Gastroesophageal sphincter (tissue), 4 donors: ENCODE measurements at regions not wholly inside any gene's neighbourhood (a gene's known extent, or its start where the extent isn't known, plus 50 kb on each side); places are given as distances from the start of the nearest gene placed in this dataset.
"Not testable (repeated sequence)": the region's sequence is repeated elsewhere in the genome, so short reads cannot be mapped to it uniquely, and the experiment has no call there.

ENCODE experiments used
- ATAC-seq: fragments of 150-250 bp; one replicate; pipeline ENCODE4 v1.9.1; 2016; ENCODE audit warnings: mild to moderate bottlenecking, moderate library complexity
- H3K27ac ChIP-seq, 4 donors: fragments of 200-600 bp; sonication (generic) in 3 of 4; 1 replicate in 3 of 4; 2 replicates in 1 of 4; pipeline ENCODE4 v1.5.1; 2016 to 2019
- H3K27me3 ChIP-seq: fragments of 200-600 bp; sonication (generic); one replicate; pipeline ENCODE4 v1.5.1; 2019
- H3K36me3 ChIP-seq, 2 donors: fragments of 200-600 bp; sonication (generic); one replicate each; pipeline ENCODE4 v1.5.1; 2019; ENCODE audit warnings: control low read depth in 1 of 2
- H3K4me1 ChIP-seq, 3 donors: fragments of 200-600 bp; sonication (generic); 1 replicate in 2 of 3; 2 replicates in 1 of 3; pipeline ENCODE4 v1.5.1; 2016 to 2019; ENCODE audit warnings: control low read depth in 2 of 3
- H3K4me3 ChIP-seq, 2 donors: fragments of 200-600 bp; sonication (generic); one replicate each; pipeline ENCODE4 v1.5.1; 2019; ENCODE audit warnings: mild to moderate bottlenecking in 1 of 2, moderate library complexity in 1 of 2
- H3K9me3 ChIP-seq, 3 donors: fragments of 200-600 bp; sonication (generic); one replicate each; pipeline ENCODE4 v1.5.1; 2017 to 2019; ENCODE audit warnings: control low read depth in 2 of 3
- CTCF ChIP-seq, 4 experiments: fragments of 200-600 bp in 2 of 4; fragments of 450-650 bp in 2 of 4; sonication (generic) in 1 of 4; IDR thresholded peaks; one replicate each; pipeline ENCODE4 v1.5.1; 2017 to 2019; ENCODE audit warnings: antibody characterized with exemption in 4 of 4, mild to moderate bottlenecking in 2 of 4, moderate library complexity in 2 of 4
- EP300 ChIP-seq: sonication (generic); formaldehyde crosslinking; IDR thresholded peaks from one replicate; pipeline ENCODE4 v1.6.1; 2017; ENCODE audit warnings: antibody characterized with exemption, mild to moderate bottlenecking
- POLR2A ChIP-seq, 2 donors: fragments of 450-650 bp; IDR thresholded peaks; one replicate each; pipeline ENCODE4 v1.6.1; 2017; ENCODE audit warnings: antibody characterized with exemption in 2 of 2, mild to moderate bottlenecking in 2 of 2, moderate library complexity in 1 of 2
- POLR2AphosphoS5 ChIP-seq: sonication (generic); formaldehyde crosslinking; IDR thresholded peaks from one replicate; pipeline ENCODE4 v1.6.1; 2017; ENCODE audit warnings: antibody characterized with exemption
- WGBS, 2 donors: methylation state at CpG; one replicate each; pipeline ENCODE4 v1.1.5; 2018; ENCODE audit warnings: low coverage in 1 of 2; 5-methylcytosine and 5-hydroxymethylcytosine counted together

DNA sequence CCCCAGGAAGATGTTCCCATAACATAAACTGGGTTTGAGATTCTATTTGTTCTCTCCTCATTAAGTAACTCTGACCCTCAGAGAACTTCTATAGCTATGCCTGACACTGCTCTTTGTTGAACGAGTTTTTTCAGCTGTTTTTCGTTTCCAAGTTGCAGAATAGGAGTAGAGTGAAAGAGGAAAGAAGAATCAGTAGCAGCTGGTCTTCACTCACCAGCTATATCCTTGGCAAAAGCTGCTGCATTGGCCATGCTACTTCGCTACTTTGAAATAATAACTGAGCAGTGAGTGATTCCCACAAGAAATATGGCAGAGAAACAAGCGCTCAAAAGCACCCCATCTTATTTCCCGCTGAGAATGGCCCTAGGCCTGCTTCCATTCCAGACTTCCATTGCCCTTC is 329.0 kb downstream of the ISL1 start:
- Histone ChIP-seq H3K27me3 (no peaks in the 10 kb centered on the region), H3K4me1 (no peaks in the 10 kb centered on the region), H3K9me3 (peaks cover 0 to 7% (median 0%) of the 10 kb centered on the region in 3 donors), H3K27ac (no peak overlapping the region), H3K4me3 (no peak overlapping the region), H3K36me3 (no peaks in the 10 kb centered on the region)
- ATAC-seq: no peak
- no peak for TF ChIP-seq POLR2AphosphoS5
- no peak for TF ChIP-seq POLR2A (IDR thresholded peaks at IDR 0.05)
- no peak for TF ChIP-seq CTCF (IDR thresholded peaks at IDR 0.05)
- TF ChIP-seq EP300: no peak
- WGBS, 2 donors: 75 to 82% methylated on average over 5 of the region's 5 CpGs

GRCh38 chr5:51715445-51715844 is 332.2 kb downstream of the ISL1 start:
- not testable (repeated sequence) for H3K27me3 ChIP-seq, H3K27ac ChIP-seq, H3K4me1 ChIP-seq, ATAC-seq, H3K9me3 ChIP-seq, H3K4me3 ChIP-seq, H3K36me3 ChIP-seq
- 94 to 100% methylated on average over 1 to 2 of the region's 2 CpGs for WGBS, 2 donors

DNA sequence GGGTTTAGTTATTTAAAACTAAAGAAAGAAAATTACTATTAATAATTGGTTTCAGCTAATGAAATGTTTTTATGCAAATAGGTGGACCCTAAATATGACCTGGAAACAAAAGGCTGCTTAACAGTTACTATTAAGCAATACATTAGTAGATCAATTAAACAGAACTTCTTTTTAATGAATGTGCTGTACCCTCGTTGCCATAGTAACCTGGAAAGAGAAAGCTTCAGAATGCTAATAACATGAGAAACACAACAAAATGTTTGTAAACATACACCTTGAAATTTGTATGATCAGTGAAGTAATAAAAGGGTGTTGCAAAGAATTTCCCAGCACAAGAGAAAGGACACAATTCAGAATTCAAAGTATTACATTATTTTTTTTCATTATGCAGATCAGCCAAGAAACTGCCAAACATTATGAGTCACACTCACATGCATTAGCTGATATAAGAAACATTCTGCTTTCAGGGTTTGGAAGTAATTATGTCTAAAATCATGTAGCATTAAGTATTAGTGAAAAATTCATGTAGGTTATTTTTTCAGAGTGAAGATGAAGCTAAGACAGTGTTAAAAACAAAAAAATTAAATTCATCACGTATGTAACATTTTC is 348.3 kb downstream of the ISL1 start:
- 45 to 50% methylated on average over 2 of the region's 2 CpGs for WGBS, 2 donors
- no peak for TF ChIP-seq POLR2AphosphoS5
- TF ChIP-seq CTCF (IDR thresholded peaks at IDR 0.05): no peak
- TF ChIP-seq EP300: no peak
- no peak for TF ChIP-seq POLR2A (IDR thresholded peaks at IDR 0.05)
- Histone ChIP-seq H3K4me3 (no peak overlapping the region), H3K27me3 (no peaks in the 10 kb centered on the region), H3K4me1 (no peaks in the 10 kb centered on the region), H3K9me3 (no peaks in the 10 kb centered on the region), H3K36me3 (no peaks in the 10 kb centered on the region), H3K27ac (no peak overlapping the region)
- ATAC-seq: no peak

DNA sequence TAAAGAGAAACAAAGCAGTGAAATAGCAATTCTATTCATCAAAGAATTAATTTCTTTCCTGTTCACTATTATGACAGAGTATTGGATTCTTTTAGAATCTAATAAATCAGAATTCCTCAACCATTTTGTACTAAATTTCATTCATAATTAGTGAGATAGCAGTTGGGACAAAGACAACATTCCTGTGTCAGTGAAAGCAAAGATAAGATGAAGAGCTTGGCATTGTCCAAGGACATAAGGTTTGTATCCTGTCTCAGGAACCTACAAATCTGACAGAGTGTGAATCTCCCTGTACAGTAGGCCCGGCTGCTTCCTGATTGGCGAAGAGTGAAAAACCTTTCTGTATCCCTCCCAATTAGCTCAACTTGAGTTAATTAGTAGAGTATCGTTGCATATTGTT is 349.1 kb downstream of the ISL1 start:
- no peak for ATAC-seq
- no peaks in the 10 kb centered on the region for H3K36me3 ChIP-seq
- H3K27me3 ChIP-seq: no peaks in the 10 kb centered on the region
- no peaks in the 10 kb centered on the region for H3K9me3 ChIP-seq
- 23 to 31% methylated on average over 3 of the region's 3 CpGs for WGBS, 2 donors
- TF ChIP-seq EP300 (no peak), POLR2A (IDR thresholded peaks at IDR 0.05) (no peak), CTCF (IDR thresholded peaks at IDR 0.05) (no peak), POLR2AphosphoS5 (no peak)
- H3K27ac ChIP-seq: no peak overlapping the region
- H3K4me1 ChIP-seq: no peaks in the 10 kb centered on the region
- no peak overlapping the region for H3K4me3 ChIP-seq

DNA sequence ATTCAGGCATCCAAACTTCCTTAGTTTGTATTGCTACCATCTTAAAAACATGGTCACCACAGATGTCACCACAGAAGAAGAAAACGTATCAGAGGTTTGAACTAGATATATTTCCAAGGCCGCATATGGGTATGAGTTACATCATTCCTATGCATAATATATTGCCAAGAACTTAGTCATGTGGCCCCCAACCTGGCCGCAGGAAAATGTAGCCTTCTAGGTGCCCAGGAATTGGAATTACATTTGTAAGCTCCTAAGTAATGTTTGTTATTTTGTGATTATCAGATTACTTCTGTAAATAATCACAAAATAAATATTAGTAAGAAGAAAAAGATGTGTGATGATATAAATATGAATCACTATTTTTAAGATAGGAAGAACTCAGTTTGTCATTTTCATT is 351.4 kb downstream of the ISL1 start:
- Histone ChIP-seq H3K27ac (no peak overlapping the region), H3K4me3 (no peak overlapping the region), H3K4me1 (no peaks in the 10 kb centered on the region), H3K36me3 (no peaks in the 10 kb centered on the region), H3K27me3 (no peaks in the 10 kb centered on the region), H3K9me3 (no peaks in the 10 kb centered on the region)
- ATAC-seq: no peak
- TF ChIP-seq POLR2AphosphoS5 (no peak), EP300 (no peak), POLR2A (IDR thresholded peaks at IDR 0.05) (no peak), CTCF (IDR thresholded peaks at IDR 0.05) (no peak)
- WGBS, 2 donors: 96 to 100% methylated on average over 1 to 3 of the region's 3 CpGs
